ENCODE measurements at regions not wholly inside any gene's neighbourhood (a gene's known extent, or its start where the extent isn't known, plus 50 kb on each side); places are given as distances from the start of the nearest gene placed in this dataset.

DNA sequence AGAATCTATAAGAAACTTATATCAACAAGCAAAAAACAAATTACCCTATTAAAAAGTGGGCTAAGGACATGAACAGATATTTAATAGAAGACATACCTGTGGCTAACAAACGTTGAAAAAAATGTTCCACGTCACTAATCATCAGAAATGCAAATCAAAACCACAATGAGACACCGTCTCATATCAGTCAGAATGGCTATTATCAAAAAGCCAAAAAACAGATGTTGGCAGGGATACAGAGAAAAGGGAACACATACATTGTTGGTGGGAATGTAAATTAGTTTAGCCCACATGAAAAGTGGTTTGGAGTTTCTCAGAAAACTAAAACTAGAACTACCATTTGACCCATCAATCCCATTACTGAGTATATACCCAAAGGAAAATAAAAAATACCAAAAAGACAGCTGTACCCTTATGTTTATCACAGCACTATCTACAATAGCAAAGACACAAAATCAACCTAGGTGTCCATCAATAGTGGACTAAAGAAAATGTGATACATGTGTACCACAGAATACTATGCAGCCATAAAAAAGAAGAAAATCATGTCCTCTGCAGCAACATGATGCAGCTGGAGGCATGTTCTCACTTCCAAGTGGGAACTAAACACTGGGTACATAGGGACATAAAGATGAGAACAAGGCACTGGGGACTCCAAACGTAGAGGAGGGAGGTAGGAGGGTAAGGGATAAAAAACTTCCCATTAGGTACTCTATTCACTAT, 83.8 kb upstream of the TMEM168 start:
- Histone ChIP-seq H3K27ac (ENCODE audit: low read depth in 1 of 2, low read length in 1 of 2) (no peak overlapping the region), H3K9me3 (ENCODE audit: control insufficient read depth in 4 of 4, insufficient read depth in 3 of 4, low read length in 3 of 4) (no peaks in the 10 kb centered on the region), H3K4me3 (no peak overlapping the region), H3K36me3 (ENCODE audit: control insufficient read depth in 4 of 4, insufficient read depth in 4 of 4, low read length in 4 of 4) (peaks cover 0 to 5% (median 4%) of the 10 kb centered on the region in 4 donors), H3K9ac (ENCODE audit: insufficient read depth in 1 of 2, low read length in 2 of 2) (no peak overlapping the region), H3K4me1 (ENCODE audit: control insufficient read depth in 5 of 5, insufficient read depth in 5 of 5, low read length in 5 of 5) (peaks cover 0 to 6% (median 3%) of the 10 kb centered on the region in 5 donors), H3K27me3 (ENCODE audit: control insufficient read depth in 3 of 3, insufficient read depth in 3 of 3, low read length in 2 of 3) (no peaks in the 10 kb centered on the region)
- DNase-seq = no peak
- TF ChIP-seq, protein P1, sequence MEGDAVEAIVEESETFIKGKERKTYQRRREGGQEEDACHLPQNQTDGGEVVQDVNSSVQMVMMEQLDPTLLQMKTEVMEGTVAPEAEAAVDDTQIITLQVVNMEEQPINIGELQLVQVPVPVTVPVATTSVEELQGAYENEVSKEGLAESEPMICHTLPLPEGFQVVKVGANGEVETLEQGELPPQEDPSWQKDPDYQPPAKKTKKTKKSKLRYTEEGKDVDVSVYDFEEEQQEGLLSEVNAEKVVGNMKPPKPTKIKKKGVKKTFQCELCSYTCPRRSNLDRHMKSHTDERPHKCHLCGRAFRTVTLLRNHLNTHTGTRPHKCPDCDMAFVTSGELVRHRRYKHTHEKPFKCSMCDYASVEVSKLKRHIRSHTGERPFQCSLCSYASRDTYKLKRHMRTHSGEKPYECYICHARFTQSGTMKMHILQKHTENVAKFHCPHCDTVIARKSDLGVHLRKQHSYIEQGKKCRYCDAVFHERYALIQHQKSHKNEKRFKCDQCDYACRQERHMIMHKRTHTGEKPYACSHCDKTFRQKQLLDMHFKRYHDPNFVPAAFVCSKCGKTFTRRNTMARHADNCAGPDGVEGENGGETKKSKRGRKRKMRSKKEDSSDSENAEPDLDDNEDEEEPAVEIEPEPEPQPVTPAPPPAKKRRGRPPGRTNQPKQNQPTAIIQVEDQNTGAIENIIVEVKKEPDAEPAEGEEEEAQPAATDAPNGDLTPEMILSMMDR (IDR thresholded peaks at IDR 0.05; ENCODE audit: control extremely low read depth, extremely low read depth) = no peak
- ATAC-seq (ENCODE audit: insufficient read depth, low FRiP score) = no peak
- WGBS, 2 donors = 78 to 83% methylated on average over 4 of the region's 4 CpGs

DNA sequence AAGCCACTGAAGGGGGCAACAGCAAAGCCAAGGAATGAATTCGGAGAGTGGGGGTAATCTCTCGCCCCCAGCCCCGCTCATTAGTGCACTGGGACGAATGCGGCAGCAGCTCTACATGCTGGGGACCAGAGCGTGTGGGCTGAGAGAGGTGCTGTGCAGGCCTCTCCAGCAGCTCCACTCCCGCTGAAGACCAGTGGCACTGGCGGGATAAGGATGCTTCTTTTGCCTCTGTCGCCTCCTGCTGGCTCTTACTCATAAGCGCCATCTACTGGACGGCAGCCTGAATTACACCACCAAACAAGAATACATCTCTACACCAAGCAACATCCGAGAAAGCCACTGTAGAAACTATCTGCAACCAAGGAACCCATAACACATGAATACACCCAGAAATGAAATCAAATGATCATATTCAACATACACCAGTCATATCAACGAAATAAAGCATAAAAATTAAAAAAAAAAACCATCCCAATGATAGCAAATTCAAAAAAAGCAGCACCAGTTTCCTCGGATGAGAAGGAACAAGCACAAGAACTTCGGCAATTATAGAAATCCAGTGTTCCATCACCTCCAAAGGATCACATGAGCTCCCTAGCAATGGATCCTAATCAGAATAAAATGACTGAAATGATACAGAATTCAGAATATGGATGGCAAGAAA, 79.0 kb upstream of the TMEM168 start:
- H3K4me3 ChIP-seq = no peak overlapping the region
- ATAC-seq (ENCODE audit: insufficient read depth, low FRiP score) (no peak), DNase-seq (no peak)
- peaks cover 0 to 2% (median 0%) of the 10 kb centered on the region in 4 donors for H3K36me3 ChIP-seq (ENCODE audit: control insufficient read depth in 4 of 4, insufficient read depth in 4 of 4, low read length in 4 of 4)
- peaks cover 0 to 6% (median 0%) of the 10 kb centered on the region in 5 donors for H3K4me1 ChIP-seq (ENCODE audit: control insufficient read depth in 5 of 5, insufficient read depth in 5 of 5, low read length in 5 of 5)
- TF ChIP-seq, protein P1 (IDR thresholded peaks at IDR 0.05; ENCODE audit: control extremely low read depth, extremely low read depth) = peak; percentile 59
- H3K9me3 ChIP-seq (ENCODE audit: control insufficient read depth in 4 of 4, insufficient read depth in 3 of 4, low read length in 3 of 4) = no peaks in the 10 kb centered on the region
- H3K27ac ChIP-seq (ENCODE audit: low read depth in 1 of 2, low read length in 1 of 2) = no peak overlapping the region
- no peaks in the 10 kb centered on the region for H3K27me3 ChIP-seq (ENCODE audit: control insufficient read depth in 3 of 3, insufficient read depth in 3 of 3, low read length in 2 of 3)
- 80 to 87% methylated on average over 15 of the region's 15 CpGs for WGBS, 2 donors
- no peak overlapping the region for H3K9ac ChIP-seq (ENCODE audit: insufficient read depth in 1 of 2, low read length in 2 of 2)

DNA sequence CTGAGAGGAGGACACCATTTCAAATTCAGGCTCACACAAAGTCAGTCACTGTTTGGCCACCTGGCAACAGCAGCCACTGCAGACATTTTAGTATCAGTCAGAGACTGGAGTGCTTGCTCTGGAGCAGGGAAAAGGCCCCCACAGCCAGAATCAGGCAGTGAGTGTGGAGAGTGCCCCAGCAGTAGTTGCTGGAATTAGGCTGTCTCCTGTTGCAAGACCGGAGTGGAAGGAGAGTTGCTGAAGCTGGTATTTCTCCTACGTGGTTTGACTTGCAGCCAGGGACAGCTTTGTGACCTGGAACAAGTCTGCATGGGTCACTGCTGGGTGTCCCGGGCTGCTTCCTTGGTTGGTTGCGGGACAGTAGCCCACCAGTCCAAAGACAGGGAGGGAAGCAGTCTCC, 78.4 kb upstream of the TMEM168 start:
- peaks cover 0 to 6% (median 0%) of the 10 kb centered on the region in 5 donors for H3K4me1 ChIP-seq (ENCODE audit: control insufficient read depth in 5 of 5, insufficient read depth in 5 of 5, low read length in 5 of 5)
- no peak for DNase-seq
- H3K4me3 ChIP-seq = no peak overlapping the region
- no peak overlapping the region for H3K9ac ChIP-seq (ENCODE audit: insufficient read depth in 1 of 2, low read length in 2 of 2)
- H3K9me3 ChIP-seq (ENCODE audit: control insufficient read depth in 4 of 4, insufficient read depth in 3 of 4, low read length in 3 of 4) = no peaks in the 10 kb centered on the region
- H3K27me3 ChIP-seq (ENCODE audit: control insufficient read depth in 3 of 3, insufficient read depth in 3 of 3, low read length in 2 of 3) = no peaks in the 10 kb centered on the region
- no peaks in the 10 kb centered on the region for H3K36me3 ChIP-seq (ENCODE audit: control insufficient read depth in 4 of 4, insufficient read depth in 4 of 4, low read length in 4 of 4)
- TF ChIP-seq, protein P1 (IDR thresholded peaks at IDR 0.05; ENCODE audit: control extremely low read depth, extremely low read depth) = no peak
- WGBS, 2 donors = 85 to 89% methylated on average over 4 of the region's 4 CpGs
- no peak overlapping the region for H3K27ac ChIP-seq (ENCODE audit: low read depth in 1 of 2, low read length in 1 of 2)
- no peak for ATAC-seq (ENCODE audit: insufficient read depth, low FRiP score)
